Body of pancreas (tissue), 4 donors: ENCODE measurements at regions not wholly inside any gene's neighbourhood (a gene's known extent, or its start where the extent isn't known, plus 50 kb on each side); places are given as distances from the start of the nearest gene placed in this dataset.
"Not testable (repeated sequence)": the region's sequence is repeated elsewhere in the genome, so short reads cannot be mapped to it uniquely, and the experiment has no call there.

Experiments used
- ATAC-seq: fragments of 150-250 bp; one replicate; pipeline ENCODE4 v1.9.1; 2016
- DNase-seq, 4 donors: peaks; one replicate each; pipeline ENCODE4 v3.0.0-alpha.2; 2019
- H3K27ac ChIP-seq, 4 donors: fragments of 200-600 bp; sonication (generic); 1 replicate in 3 of 4; 2 replicates in 1 of 4; pipeline versions ENCODE4 v1.5.1 to v1.6.1; 2016 to 2019; ENCODE audit warnings: mild to moderate bottlenecking in 1 of 4, mixed read lengths in 1 of 4, moderate library complexity in 1 of 4
- H3K27me3 ChIP-seq, 2 donors: fragments of 200-600 bp; sonication (generic); one replicate each; pipeline ENCODE4 v1.6.0; 2016; ENCODE audit warnings: mild to moderate bottlenecking in 1 of 2
- H3K36me3 ChIP-seq, 2 donors: fragments of 200-600 bp; sonication (generic); replicated peaks in 1 of 2; 2 replicates each; pipeline ENCODE4 v1.5.1; 2016; ENCODE audit warnings: low read depth in 2 of 2; ENCODE audit not compliant: insufficient read depth in 1 of 2
- H3K4me1 ChIP-seq: fragments of 200-600 bp; sonication (generic); one replicate; pipeline ENCODE4 v1.6.0; 2016
- H3K4me3 ChIP-seq, 2 donors: fragments of 200-600 bp; sonication (generic); 1 replicate in 1 of 2; 2 replicates in 1 of 2; pipeline ENCODE4 v1.5.1; 2016 to 2019
- H3K9me3 ChIP-seq, 3 donors: fragments of 200-600 bp; sonication (generic); 1 replicate in 2 of 3; 2 replicates in 1 of 3; pipeline ENCODE4 v1.5.1; 2016
- POLR2A ChIP-seq, 3 donors: fragments of 450-650 bp; IDR thresholded peaks; one replicate each; pipeline ENCODE4 v1.6.1; 2016; ENCODE audit warnings: antibody characterized with exemption in 3 of 3, mild to moderate bottlenecking in 2 of 3
- WGBS, 2 donors: methylation state at CpG; one replicate each; pipeline ENCODE4 v1.1.5; 2017; 5-methylcytosine and 5-hydroxymethylcytosine counted together
- intact Hi-C: fragments of 100-400 bp; cut with DNase I; formaldehyde crosslinking; loops from one replicate; pipeline ENCODE4 v1.15.1; 2023
- TF ChIP-seq, protein P1 (sequence below), 7 experiments: fragments of 450-650 bp in 4 of 7; fragments of 200-600 bp in 3 of 7; sonication (generic) in 3 of 7; IDR thresholded peaks; one replicate each; pipeline ENCODE4 v1.5.1; 2016 to 2019; ENCODE audit warnings: antibody characterized with exemption in 7 of 7

DNA sequence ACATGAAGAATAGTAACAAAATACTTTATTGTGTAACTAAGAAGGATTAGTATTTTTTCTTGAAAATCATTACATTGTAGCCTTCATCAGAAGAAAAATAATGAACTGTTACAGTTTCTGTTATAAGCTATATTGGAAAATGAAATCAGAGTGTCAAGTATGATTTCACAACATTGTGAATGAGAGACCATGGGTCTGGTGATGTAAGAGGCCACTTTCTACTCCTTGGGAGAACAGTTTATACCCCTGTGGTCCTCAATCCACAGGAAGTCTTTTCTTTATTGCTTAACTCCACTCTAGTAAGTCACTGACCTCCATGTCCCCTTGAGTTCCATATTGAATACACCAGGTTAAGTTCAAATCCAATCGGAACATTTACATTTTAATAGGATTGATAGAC is 218.7 kb upstream of the FERMT1 start:
- Histone ChIP-seq H3K4me3 (no peak overlapping the region), H3K4me1 (no peaks in the 10 kb centered on the region), H3K27ac (no peak overlapping the region), H3K36me3 (no peaks in the 10 kb centered on the region), H3K9me3 (no peaks in the 10 kb centered on the region), H3K27me3 (no peaks in the 10 kb centered on the region)
- TF ChIP-seq, protein P1, sequence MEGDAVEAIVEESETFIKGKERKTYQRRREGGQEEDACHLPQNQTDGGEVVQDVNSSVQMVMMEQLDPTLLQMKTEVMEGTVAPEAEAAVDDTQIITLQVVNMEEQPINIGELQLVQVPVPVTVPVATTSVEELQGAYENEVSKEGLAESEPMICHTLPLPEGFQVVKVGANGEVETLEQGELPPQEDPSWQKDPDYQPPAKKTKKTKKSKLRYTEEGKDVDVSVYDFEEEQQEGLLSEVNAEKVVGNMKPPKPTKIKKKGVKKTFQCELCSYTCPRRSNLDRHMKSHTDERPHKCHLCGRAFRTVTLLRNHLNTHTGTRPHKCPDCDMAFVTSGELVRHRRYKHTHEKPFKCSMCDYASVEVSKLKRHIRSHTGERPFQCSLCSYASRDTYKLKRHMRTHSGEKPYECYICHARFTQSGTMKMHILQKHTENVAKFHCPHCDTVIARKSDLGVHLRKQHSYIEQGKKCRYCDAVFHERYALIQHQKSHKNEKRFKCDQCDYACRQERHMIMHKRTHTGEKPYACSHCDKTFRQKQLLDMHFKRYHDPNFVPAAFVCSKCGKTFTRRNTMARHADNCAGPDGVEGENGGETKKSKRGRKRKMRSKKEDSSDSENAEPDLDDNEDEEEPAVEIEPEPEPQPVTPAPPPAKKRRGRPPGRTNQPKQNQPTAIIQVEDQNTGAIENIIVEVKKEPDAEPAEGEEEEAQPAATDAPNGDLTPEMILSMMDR (IDR thresholded peaks at IDR 0.05), result no peak
- no peak for TF ChIP-seq POLR2A (IDR thresholded peaks at IDR 0.05)
- intact Hi-C loops, result no loop called here
- ATAC-seq, result no peak
- no peak for DNase-seq
- WGBS, 2 donors, result 71 to 77% methylated on average over 1 of the region's 1 CpG

DNA sequence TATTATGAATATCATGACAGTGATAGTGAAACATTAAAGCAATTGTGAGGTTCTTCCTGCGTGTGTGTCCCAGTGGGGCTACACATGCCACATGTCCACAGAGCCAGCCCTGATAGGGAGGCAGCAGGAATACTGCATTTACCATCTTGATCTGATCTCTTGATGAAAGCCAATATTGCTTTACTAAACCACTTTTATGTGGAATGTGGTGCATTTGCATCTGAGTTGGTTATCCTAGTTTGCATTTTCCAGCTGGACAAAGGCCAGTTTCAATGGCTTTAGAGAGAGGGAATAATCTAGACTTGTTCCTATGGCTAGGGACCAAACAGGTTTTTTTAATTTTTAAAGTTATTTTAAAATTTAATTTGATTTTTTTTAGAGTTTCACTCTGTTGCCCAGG is 216.3 kb upstream of the FERMT1 start:
- no peak for ATAC-seq
- no peak for DNase-seq
- WGBS, 2 donors, result 62 to 67% methylated on average over 1 of the region's 1 CpG

DNA sequence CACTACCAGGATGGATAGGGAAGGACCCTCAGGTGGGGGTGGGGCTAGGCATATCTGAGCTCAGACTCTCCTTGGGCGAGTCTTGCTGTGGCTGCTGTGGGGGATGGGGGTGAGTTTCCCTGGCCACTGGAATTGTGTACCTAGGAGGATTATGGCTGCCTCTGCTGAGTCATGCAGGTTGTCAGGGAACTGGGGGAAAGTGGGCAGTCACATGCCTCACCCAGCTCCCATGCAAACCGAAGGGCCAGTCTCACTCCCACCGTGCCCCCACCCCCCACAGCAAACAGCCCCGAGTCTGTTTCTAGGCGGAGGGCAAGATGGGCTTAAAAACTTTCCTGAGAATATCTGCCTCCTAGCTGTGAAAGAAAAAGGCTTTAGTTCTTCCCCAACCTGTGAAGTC is 210.3 kb upstream of the FERMT1 start:
- H3K36me3 ChIP-seq, result no peaks in the 10 kb centered on the region
- H3K4me3 ChIP-seq, result no peak overlapping the region
- H3K27ac ChIP-seq, result no peak overlapping the region
- TF ChIP-seq, protein P1 (IDR thresholded peaks at IDR 0.05), result no peak
- no peak for TF ChIP-seq POLR2A (IDR thresholded peaks at IDR 0.05)
- no peaks in the 10 kb centered on the region for H3K9me3 ChIP-seq
- intact Hi-C loops, result no loop called here
- WGBS, 2 donors, result 39 to 60% methylated on average over 2 to 5 of the region's 5 CpGs
- ATAC-seq (no peak), DNase-seq (no peak)
- H3K27me3 ChIP-seq, result no peaks in the 10 kb centered on the region
- H3K4me1 ChIP-seq, result no peaks in the 10 kb centered on the region

More for the DNA sequence above, 216.3 kb upstream of the FERMT1 start:
- H3K36me3 ChIP-seq, result no peaks in the 10 kb centered on the region
- no peak overlapping the region for H3K27ac ChIP-seq
- TF ChIP-seq POLR2A (IDR thresholded peaks at IDR 0.05), result no peak
- TF ChIP-seq, protein P1 (IDR thresholded peaks at IDR 0.05), result no peak
- H3K4me1 ChIP-seq, result no peaks in the 10 kb centered on the region
- H3K27me3 ChIP-seq, result no peaks in the 10 kb centered on the region
- no peak overlapping the region for H3K4me3 ChIP-seq
- H3K9me3 ChIP-seq, result no peaks in the 10 kb centered on the region
- intact Hi-C loops, result no loop called here

DNA sequence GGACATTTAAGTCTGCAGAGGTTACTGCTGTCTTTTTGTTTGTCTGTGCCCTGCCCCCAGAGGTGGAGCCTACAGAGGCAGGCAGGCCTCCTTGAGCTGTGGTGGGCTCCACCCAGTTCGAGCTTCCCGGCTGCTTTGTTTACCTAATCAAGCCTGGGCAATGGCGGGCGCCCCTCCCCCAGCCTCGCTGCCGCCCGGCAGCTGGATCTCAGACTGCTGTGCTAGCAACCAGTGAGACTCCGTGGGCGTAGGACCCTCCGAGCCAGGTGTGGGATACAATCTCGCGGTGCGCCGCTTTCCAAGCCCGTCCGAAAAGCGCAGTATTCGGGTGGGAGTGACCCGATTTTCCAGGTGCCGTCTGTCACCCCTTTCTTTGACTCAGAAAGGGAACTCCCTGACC is 198.4 kb upstream of the FERMT1 start:
- H3K27me3 ChIP-seq, H3K4me1 ChIP-seq, H3K27ac ChIP-seq, H3K4me3 ChIP-seq, intact Hi-C loops, H3K36me3 ChIP-seq, ATAC-seq, H3K9me3 ChIP-seq, DNase-seq: not testable (repeated sequence)
- WGBS, 2 donors, result no CpG with 5 or more reads among the region's 20 CpGs

DNA sequence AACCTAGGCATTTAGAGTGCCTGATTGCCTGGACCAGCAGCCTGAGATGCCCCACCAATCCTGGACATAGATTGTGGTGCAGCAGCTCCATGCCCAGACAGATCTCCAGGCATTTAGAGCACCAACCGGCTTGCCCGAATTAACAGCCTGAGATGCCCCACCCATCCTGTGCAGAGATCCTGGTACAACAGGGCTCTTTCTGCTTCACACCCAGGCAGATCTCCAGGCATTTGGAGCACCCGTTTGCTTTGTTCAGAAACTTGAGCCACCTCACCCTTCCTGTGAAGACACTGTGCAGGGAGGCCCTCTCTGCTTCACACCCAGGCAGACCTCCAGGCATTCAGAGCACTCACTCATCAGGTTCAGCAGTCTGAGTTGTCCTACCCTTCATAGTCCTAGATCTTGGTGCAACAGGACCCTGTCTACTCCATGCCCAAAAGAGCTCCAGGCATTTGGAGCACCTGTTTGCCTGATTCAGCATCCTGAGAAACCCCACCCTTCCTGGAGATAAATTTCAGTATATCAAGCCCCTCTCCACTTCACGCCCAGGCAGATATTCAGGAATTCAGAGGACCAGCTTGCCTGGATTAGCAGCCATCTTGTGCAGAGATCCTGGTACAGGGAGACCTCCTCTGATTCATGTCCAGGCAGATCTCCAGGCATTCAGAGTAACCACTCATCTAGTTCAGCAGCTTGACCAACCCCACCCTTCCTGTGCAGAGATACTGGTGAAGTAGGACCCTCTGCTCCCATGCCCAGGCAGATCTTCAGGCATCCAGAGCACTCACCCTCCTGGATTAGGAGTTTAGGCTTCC is 189.2 kb upstream of the FERMT1 start:
- Histone ChIP-seq H3K36me3 (no peaks in the 10 kb centered on the region), H3K4me1 (no peaks in the 10 kb centered on the region), H3K4me3 (no peak overlapping the region), H3K9me3 (peaks cover 0 to 4% (median 0%) of the 10 kb centered on the region in 3 donors), H3K27ac (no peak overlapping the region), H3K27me3 (no peaks in the 10 kb centered on the region)
- DNase-seq (no peak), ATAC-seq (no peak)
- TF ChIP-seq, protein P1 (IDR thresholded peaks at IDR 0.05), result no peak
- TF ChIP-seq POLR2A (IDR thresholded peaks at IDR 0.05), result no peak
- intact Hi-C loops, result no loop called here
- 58 to 63% methylated on average over 4 of the region's 4 CpGs for WGBS, 2 donors
